ENCODE measurements at regions not wholly inside any gene's neighbourhood (a gene's known extent, or its start where the extent isn't known, plus 50 kb on each side); places are given as distances from the start of the nearest gene placed in this dataset.

DNA sequence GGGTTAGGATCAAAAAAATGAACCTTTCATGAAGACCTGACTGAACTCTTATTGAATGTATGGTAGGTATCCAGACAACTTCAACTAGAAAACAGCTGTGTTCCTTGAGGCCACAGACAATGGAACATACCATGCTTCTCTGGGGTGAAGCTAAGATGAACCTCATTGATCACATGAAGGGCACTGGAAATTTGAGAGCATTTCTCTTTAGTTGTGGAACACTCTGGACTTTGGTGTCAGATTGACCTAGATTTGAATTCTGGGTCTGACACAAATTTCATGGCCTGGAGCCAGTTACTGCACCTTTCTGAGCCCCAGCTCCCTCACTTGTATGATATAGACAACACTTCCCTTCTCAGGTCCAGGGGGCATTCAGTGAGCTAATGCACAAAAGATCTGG, 411.2 kb upstream of the ID2 start:
- Mint-ChIP-seq H3K36me3 (ENCODE audit: insufficient read depth, unreplicated experiment) (no peaks in the 10 kb centered on the region), H3K4me3 (ENCODE audit: unreplicated experiment) (no peak overlapping the region), H3K9me3 (ENCODE audit: unreplicated experiment) (no peaks in the 10 kb centered on the region), H3K27me3 (ENCODE audit: insufficient read depth, unreplicated experiment) (no peaks in the 10 kb centered on the region), H3K27ac (ENCODE audit: unreplicated experiment) (no peak overlapping the region), H3K4me1 (ENCODE audit: low read depth, unreplicated experiment) (peaks cover 7% of the 10 kb centered on the region)
- BruUV-seq (replicated peaks), result no TSS peak
- POLR2A ChIA-PET, result no interaction called here
- intact Hi-C loops (cut with micrococcal nuclease; ENCODE audit: unreplicated experiment), result no loop called here
- H3K4me1 ChIP-seq, result no peaks in the 10 kb centered on the region
- H3K4me3 ChIP-seq (ENCODE audit: low read depth, low read length), result no peak overlapping the region
- no peaks in the 10 kb centered on the region for H3K36me3 ChIP-seq (ENCODE audit: control insufficient read depth, insufficient read depth, low read length)
- TF ChIP-seq, protein P1, sequence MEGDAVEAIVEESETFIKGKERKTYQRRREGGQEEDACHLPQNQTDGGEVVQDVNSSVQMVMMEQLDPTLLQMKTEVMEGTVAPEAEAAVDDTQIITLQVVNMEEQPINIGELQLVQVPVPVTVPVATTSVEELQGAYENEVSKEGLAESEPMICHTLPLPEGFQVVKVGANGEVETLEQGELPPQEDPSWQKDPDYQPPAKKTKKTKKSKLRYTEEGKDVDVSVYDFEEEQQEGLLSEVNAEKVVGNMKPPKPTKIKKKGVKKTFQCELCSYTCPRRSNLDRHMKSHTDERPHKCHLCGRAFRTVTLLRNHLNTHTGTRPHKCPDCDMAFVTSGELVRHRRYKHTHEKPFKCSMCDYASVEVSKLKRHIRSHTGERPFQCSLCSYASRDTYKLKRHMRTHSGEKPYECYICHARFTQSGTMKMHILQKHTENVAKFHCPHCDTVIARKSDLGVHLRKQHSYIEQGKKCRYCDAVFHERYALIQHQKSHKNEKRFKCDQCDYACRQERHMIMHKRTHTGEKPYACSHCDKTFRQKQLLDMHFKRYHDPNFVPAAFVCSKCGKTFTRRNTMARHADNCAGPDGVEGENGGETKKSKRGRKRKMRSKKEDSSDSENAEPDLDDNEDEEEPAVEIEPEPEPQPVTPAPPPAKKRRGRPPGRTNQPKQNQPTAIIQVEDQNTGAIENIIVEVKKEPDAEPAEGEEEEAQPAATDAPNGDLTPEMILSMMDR (IDR thresholded peaks at IDR 0.05; ENCODE audit: insufficient read depth in 1 of 2, low read depth in 1 of 2, low read length in 1 of 2, severe bottlenecking in 1 of 2, unreplicated experiment in 1 of 2), result no peak
- DNase-seq, result no peak
- no peaks in the 10 kb centered on the region for H3K9me3 ChIP-seq
- CTCF ChIA-PET, result no interaction called here
- no peaks in the 10 kb centered on the region for H3K27me3 ChIP-seq (replicated peaks; ENCODE audit: control insufficient read depth, insufficient read depth, low read length)

- no TSS peak for BruUV-seq (replicated peaks)
- CTCF ChIA-PET, result no interaction called here
Measured at GRCh38 chr2:8271461-8271860, 410.4 kb upstream of the ID2 start.

DNA sequence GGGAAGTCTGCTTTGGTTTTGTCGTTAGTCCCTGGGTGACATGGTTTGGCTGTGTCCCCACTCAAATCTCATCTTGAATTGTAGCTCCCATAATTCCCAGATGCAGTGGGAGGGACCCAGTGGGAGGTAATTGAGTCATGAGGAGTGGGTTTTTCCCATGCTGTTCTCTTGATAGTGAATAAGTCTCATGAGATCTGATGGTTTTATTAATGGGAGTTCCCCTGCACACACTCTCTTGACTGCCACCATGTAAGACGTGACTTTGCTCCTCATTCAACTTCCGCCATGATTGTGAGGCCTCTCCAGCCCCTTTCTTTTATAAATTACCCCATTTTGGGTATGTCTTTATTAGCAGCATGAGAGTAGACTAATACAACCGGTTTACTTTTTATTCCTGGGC, 405.8 kb upstream of the ID2 start:
- no peaks in the 10 kb centered on the region for H3K9me3 Mint-ChIP-seq (ENCODE audit: unreplicated experiment)
- Histone ChIP-seq H3K36me3 (ENCODE audit: control insufficient read depth, insufficient read depth, low read length) (no peaks in the 10 kb centered on the region), H3K4me3 (ENCODE audit: low read depth, low read length) (no peak overlapping the region), H3K4me1 (no peaks in the 10 kb centered on the region), H3K27me3 (replicated peaks; ENCODE audit: control insufficient read depth, insufficient read depth, low read length) (no peaks in the 10 kb centered on the region; the same call in 1 of the 2 replicates), H3K9me3 (no peaks in the 10 kb centered on the region)
- H3K4me1 Mint-ChIP-seq (ENCODE audit: low read depth, unreplicated experiment), result peaks cover 9% of the 10 kb centered on the region
- H3K4me3 Mint-ChIP-seq (ENCODE audit: unreplicated experiment), result no peak overlapping the region
- DNase-seq, result no peak
- POLR2A ChIA-PET, result no interaction called here
- no peaks in the 10 kb centered on the region for H3K27me3 Mint-ChIP-seq (ENCODE audit: insufficient read depth, unreplicated experiment)
- intact Hi-C loops (cut with micrococcal nuclease; ENCODE audit: unreplicated experiment), result no loop called here
- no peaks in the 10 kb centered on the region for H3K36me3 Mint-ChIP-seq (ENCODE audit: insufficient read depth, unreplicated experiment)
- CTCF ChIA-PET, result no interaction called here
- TF ChIP-seq, protein P1 (IDR thresholded peaks at IDR 0.05; ENCODE audit: insufficient read depth in 1 of 2, low read depth in 1 of 2, low read length in 1 of 2, severe bottlenecking in 1 of 2, unreplicated experiment in 1 of 2), result no peak
- BruUV-seq (replicated peaks), result no TSS peak
- H3K27ac Mint-ChIP-seq (ENCODE audit: unreplicated experiment), result no peak overlapping the region

More at GRCh38 chr2:8271461-8271860, 410.4 kb upstream of the ID2 start:
- Mint-ChIP-seq H3K4me3 (ENCODE audit: unreplicated experiment) (no peak overlapping the region), H3K36me3 (ENCODE audit: insufficient read depth, unreplicated experiment) (no peaks in the 10 kb centered on the region), H3K27me3 (ENCODE audit: insufficient read depth, unreplicated experiment) (no peaks in the 10 kb centered on the region), H3K4me1 (ENCODE audit: low read depth, unreplicated experiment) (peaks cover 9% of the 10 kb centered on the region), H3K9me3 (ENCODE audit: unreplicated experiment) (no peaks in the 10 kb centered on the region), H3K27ac (ENCODE audit: unreplicated experiment) (no peak overlapping the region)
- Histone ChIP-seq H3K4me1 (no peaks in the 10 kb centered on the region), H3K36me3 (ENCODE audit: control insufficient read depth, insufficient read depth, low read length) (no peaks in the 10 kb centered on the region), H3K4me3 (ENCODE audit: low read depth, low read length) (no peak overlapping the region), H3K9me3 (no peaks in the 10 kb centered on the region), H3K27me3 (replicated peaks; ENCODE audit: control insufficient read depth, insufficient read depth, low read length) (no peaks in the 10 kb centered on the region)
- POLR2A ChIA-PET, result no interaction called here
- intact Hi-C loops (cut with micrococcal nuclease; ENCODE audit: unreplicated experiment), result no loop called here
- no peak for DNase-seq
- TF ChIP-seq, protein P1 (IDR thresholded peaks at IDR 0.05; ENCODE audit: insufficient read depth in 1 of 2, low read depth in 1 of 2, low read length in 1 of 2, severe bottlenecking in 1 of 2, unreplicated experiment in 1 of 2), result no peak

Data from Caco-2 (cell line).